ENCODE measurements at regions not wholly inside any gene's neighbourhood (a gene's known extent, or its start where the extent isn't known, plus 50 kb on each side); places are given as distances from the start of the nearest gene placed in this dataset.

GRCh38 chr5:101688156-101688555 lies 607.9 kb downstream of the SLCO4C1 start:
- no peak for TF ChIP-seq POLR2A (IDR thresholded peaks at IDR 0.05)
- TF ChIP-seq CTCF (IDR thresholded peaks at IDR 0.05), result no peak

Data from testis (tissue), 2 donors.